ENCODE measurements at regions not wholly inside any gene's neighbourhood (a gene's known extent, or its start where the extent isn't known, plus 50 kb on each side); places are given as distances from the start of the nearest gene placed in this dataset.

DNA sequence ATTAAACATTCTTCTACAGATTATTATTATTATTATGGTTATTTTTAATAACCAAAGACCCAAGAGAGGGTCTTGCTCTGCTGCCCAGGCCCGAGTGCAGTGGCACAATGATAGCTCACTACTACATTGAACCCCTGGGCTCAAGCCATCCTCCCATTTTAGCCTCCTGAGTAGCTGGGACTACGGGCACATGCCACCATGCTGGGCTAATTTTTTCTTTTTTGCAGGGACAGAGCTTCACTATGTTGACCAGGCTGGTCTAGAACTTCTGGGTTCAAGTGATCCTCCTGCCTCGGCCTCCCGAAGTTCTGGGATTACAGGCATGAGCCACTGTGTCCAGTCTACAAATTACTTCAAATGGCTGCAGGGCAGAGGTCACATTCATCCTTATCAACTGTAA lies 179.8 kb downstream of the KCNRG start:
- Histone ChIP-seq H4K20me1 (ENCODE audit: control insufficient read depth, insufficient read depth, insufficient read length) (no peaks in the 10 kb centered on the region), H3K18ac (ENCODE audit: insufficient read length, low read depth, low read length) (no peak overlapping the region), H3T11ph (ENCODE audit: low read length) (no peak overlapping the region), H4K91ac (ENCODE audit: insufficient read length, low read depth, low read length) (no peak overlapping the region), H3K4ac (ENCODE audit: low read depth, low read length) (no peak overlapping the region), H3K14ac (ENCODE audit: insufficient read depth, low read length) (no peak overlapping the region), H4K5ac (ENCODE audit: insufficient read length, low read depth, low read length) (no peak overlapping the region), H3K27ac (ENCODE audit: insufficient read length, low read depth, low read length) (no peak overlapping the region), H3K9ac (ENCODE audit: extremely low read depth, insufficient read length, low read length) (no peak overlapping the region), H2BK12ac (ENCODE audit: insufficient read length, low read depth, low read length) (no peak overlapping the region), H3K56ac (ENCODE audit: insufficient read length, low read depth, low read length) (no peak overlapping the region), H3K79me2 (ENCODE audit: insufficient read depth, low read length) (no peaks in the 10 kb centered on the region), H2BK20ac (ENCODE audit: low read depth, low read length, poor library complexity, severe bottlenecking) (no peak overlapping the region), H2BK5ac (ENCODE audit: insufficient read length, low read length) (no peak overlapping the region), H3K23ac (ENCODE audit: insufficient read length, low read depth, low read length) (no peak overlapping the region), H3K9me3 (ENCODE audit: control insufficient read depth, low read depth, low read length) (no peaks in the 10 kb centered on the region), H3K4me2 (ENCODE audit: insufficient read depth, insufficient read length, low read length) (no peak overlapping the region), H2AFZ (ENCODE audit: low read length) (no peak overlapping the region), H3K23me2 (ENCODE audit: insufficient read length, low read depth, low read length, poor library complexity, severe bottlenecking) (no peaks in the 10 kb centered on the region), H2BK15ac (ENCODE audit: low read depth, low read length) (no peak overlapping the region), H3K4me1 (ENCODE audit: insufficient read depth, low read length) (peaks cover 2% of the 10 kb centered on the region; the same call in 1 of the 2 replicates), H3K79me1 (ENCODE audit: insufficient read depth, low read depth, low read length, poor library complexity, severe bottlenecking) (no peaks in the 10 kb centered on the region), H4K8ac (replicated peaks; ENCODE audit: insufficient read length, low read depth, low read length) (no peak overlapping the region), H2BK120ac (ENCODE audit: low read depth, low read length, poor library complexity, severe bottlenecking) (no peak overlapping the region), H2AK5ac (ENCODE audit: insufficient read length, low read length) (no peak overlapping the region), H3K27me3 (ENCODE audit: insufficient read depth, low read length) (no peaks in the 10 kb centered on the region)
- Mint-ChIP-seq H3K27me3 (ENCODE audit: low read depth) (no peaks in the 10 kb centered on the region), H3K4me1 (peaks cover 7 to 9% of the 10 kb centered on the region in 2 experiments), H3K4me3 (no peak overlapping the region), H3K27ac (no peak overlapping the region), H3K36me3 (ENCODE audit: insufficient read depth in 1 of 3, low read depth in 3 of 3) (no peaks in the 10 kb centered on the region), H3K9me3 (no peaks in the 10 kb centered on the region)
- no CpG with 5 or more reads among the region's 4 CpGs for WGBS (ENCODE audit: extremely low coverage, insufficient read length, low lambda C conversion rate)
- TF ChIP-seq, protein P1, sequence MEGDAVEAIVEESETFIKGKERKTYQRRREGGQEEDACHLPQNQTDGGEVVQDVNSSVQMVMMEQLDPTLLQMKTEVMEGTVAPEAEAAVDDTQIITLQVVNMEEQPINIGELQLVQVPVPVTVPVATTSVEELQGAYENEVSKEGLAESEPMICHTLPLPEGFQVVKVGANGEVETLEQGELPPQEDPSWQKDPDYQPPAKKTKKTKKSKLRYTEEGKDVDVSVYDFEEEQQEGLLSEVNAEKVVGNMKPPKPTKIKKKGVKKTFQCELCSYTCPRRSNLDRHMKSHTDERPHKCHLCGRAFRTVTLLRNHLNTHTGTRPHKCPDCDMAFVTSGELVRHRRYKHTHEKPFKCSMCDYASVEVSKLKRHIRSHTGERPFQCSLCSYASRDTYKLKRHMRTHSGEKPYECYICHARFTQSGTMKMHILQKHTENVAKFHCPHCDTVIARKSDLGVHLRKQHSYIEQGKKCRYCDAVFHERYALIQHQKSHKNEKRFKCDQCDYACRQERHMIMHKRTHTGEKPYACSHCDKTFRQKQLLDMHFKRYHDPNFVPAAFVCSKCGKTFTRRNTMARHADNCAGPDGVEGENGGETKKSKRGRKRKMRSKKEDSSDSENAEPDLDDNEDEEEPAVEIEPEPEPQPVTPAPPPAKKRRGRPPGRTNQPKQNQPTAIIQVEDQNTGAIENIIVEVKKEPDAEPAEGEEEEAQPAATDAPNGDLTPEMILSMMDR (conservative IDR thresholded peaks at IDR 0.05), result no peak
- no peak for DNase-seq

Measured in H9 (cell line).